Ectodermal cell (in vitro differentiated cells): ENCODE measurements at regions not wholly inside any gene's neighbourhood (a gene's known extent, or its start where the extent isn't known, plus 50 kb on each side); places are given as distances from the start of the nearest gene placed in this dataset.

Source experiments
- H3K27ac ChIP-seq: 2 replicates; pipeline ENCODE4 v1.7.0; 2013; ENCODE audit warnings: mild to moderate bottlenecking, low read depth, low read length; ENCODE audit not compliant: insufficient read depth, poor library complexity, severe bottlenecking
- H3K27me3 ChIP-seq: 2 replicates; pipeline ENCODE4 v1.7.0; 2013; ENCODE audit warnings: mild to moderate bottlenecking, low read length; ENCODE audit not compliant: insufficient read depth, control insufficient read depth, poor library complexity, severe bottlenecking
- H3K36me3 ChIP-seq: one replicate; pipeline ENCODE4 v1.7.0; 2013; ENCODE audit warnings: low read length; ENCODE audit not compliant: control insufficient read depth, insufficient read depth
- H3K4me1 ChIP-seq: one replicate; pipeline ENCODE4 v1.7.0; 2013; ENCODE audit warnings: low read length; ENCODE audit not compliant: control insufficient read depth, insufficient read depth
- H3K4me3 ChIP-seq: 2 replicates; pipeline ENCODE4 v1.7.0; 2013; ENCODE audit warnings: low read depth, low read length, control low read depth; ENCODE audit not compliant: insufficient read depth
- H3K9me3 ChIP-seq: 2 replicates; pipeline ENCODE4 v1.7.0; 2013; ENCODE audit warnings: mild to moderate bottlenecking, low read length, moderate library complexity; ENCODE audit not compliant: control insufficient read depth
- WGBS, 2 experiments: methylation state at CpG; one replicate each; pipeline ENCODE4 v1.1.7; 2013; ENCODE audit warnings: missing lambda C conversion rate in 2 of 2; 5-methylcytosine and 5-hydroxymethylcytosine counted together

GRCh38 chr18:60812921-60813320, 440.3 kb upstream of the MC4R start:
- WGBS, 2 experiments = 90 to 95% methylated on average over 1 to 2 of the region's 2 CpGs
- no peaks in the 10 kb centered on the region for H3K9me3 ChIP-seq

GRCh38 chr18:60826346-60826745, 453.8 kb upstream of the MC4R start:
- H3K36me3 ChIP-seq = no peaks in the 10 kb centered on the region
- H3K27ac ChIP-seq = no peak overlapping the region
- WGBS, 2 experiments = 46 to 100% methylated on average over 1 to 2 of the region's 2 CpGs
- H3K9me3 ChIP-seq = no peaks in the 10 kb centered on the region
- no peaks in the 10 kb centered on the region for H3K4me1 ChIP-seq
- H3K4me3 ChIP-seq = no peak overlapping the region
- no peaks in the 10 kb centered on the region for H3K27me3 ChIP-seq

More at GRCh38 chr18:60812921-60813320, 440.3 kb upstream of the MC4R start:
- H3K27ac ChIP-seq = no peak overlapping the region
- H3K4me1 ChIP-seq = no peaks in the 10 kb centered on the region
- H3K36me3 ChIP-seq = no peaks in the 10 kb centered on the region
- no peaks in the 10 kb centered on the region for H3K27me3 ChIP-seq
- no peak overlapping the region for H3K4me3 ChIP-seq

- no peak overlapping the region for H3K4me3 ChIP-seq
- H3K9me3 ChIP-seq = no peaks in the 10 kb centered on the region
- WGBS, 2 experiments = 100% methylated on average over 1 of the region's 1 CpG
- no peaks in the 10 kb centered on the region for H3K36me3 ChIP-seq
- H3K4me1 ChIP-seq = no peaks in the 10 kb centered on the region
- no peaks in the 10 kb centered on the region for H3K27me3 ChIP-seq
- no peak overlapping the region for H3K27ac ChIP-seq
Observed at GRCh38 chr18:60831971-60832370, 459.4 kb upstream of the MC4R start.

GRCh38 chr18:60838677-60839076, 466.1 kb upstream of the MC4R start:
- Histone ChIP-seq H3K27me3 (no peaks in the 10 kb centered on the region), H3K36me3 (no peaks in the 10 kb centered on the region), H3K4me3 (no peak overlapping the region), H3K27ac (no peak overlapping the region), H3K4me1 (no peaks in the 10 kb centered on the region), H3K9me3 (no peaks in the 10 kb centered on the region)

- Histone ChIP-seq H3K4me3 (no peak overlapping the region), H3K27me3 (no peaks in the 10 kb centered on the region), H3K27ac (no peak overlapping the region), H3K36me3 (no peaks in the 10 kb centered on the region), H3K4me1 (no peaks in the 10 kb centered on the region), H3K9me3 (no peaks in the 10 kb centered on the region)
- WGBS, 2 experiments = 90 to 94% methylated on average over 5 to 6 of the region's 6 CpGs
Observed at GRCh38 chr18:60846396-60846795, 473.8 kb upstream of the MC4R start.

- H3K27me3 ChIP-seq = no peaks in the 10 kb centered on the region
- no peak overlapping the region for H3K27ac ChIP-seq
- H3K36me3 ChIP-seq = no peaks in the 10 kb centered on the region
- no peaks in the 10 kb centered on the region for H3K9me3 ChIP-seq
- WGBS, 2 experiments = 94 to 98% methylated on average over 2 to 3 of the region's 3 CpGs
- H3K4me1 ChIP-seq = no peaks in the 10 kb centered on the region
- H3K4me3 ChIP-seq = no peak overlapping the region
Observed at GRCh38 chr18:60847517-60847916, 474.9 kb upstream of the MC4R start.

GRCh38 chr18:60861575-60861974, 471.7 kb upstream of the CDH20 start:
- Histone ChIP-seq H3K4me1 (no peaks in the 10 kb centered on the region), H3K27me3 (no peaks in the 10 kb centered on the region), H3K9me3 (no peaks in the 10 kb centered on the region), H3K36me3 (no peaks in the 10 kb centered on the region), H3K4me3 (no peak overlapping the region), H3K27ac (no peak overlapping the region)

GRCh38 chr18:60862988-60863387, 470.2 kb upstream of the CDH20 start:
- H3K4me3 ChIP-seq = no peak overlapping the region
- H3K9me3 ChIP-seq = no peaks in the 10 kb centered on the region
- no peaks in the 10 kb centered on the region for H3K36me3 ChIP-seq
- H3K27me3 ChIP-seq = no peaks in the 10 kb centered on the region
- no peak overlapping the region for H3K27ac ChIP-seq
- no peaks in the 10 kb centered on the region for H3K4me1 ChIP-seq
- 93 to 95% methylated on average over 3 of the region's 3 CpGs for WGBS, 2 experiments

- WGBS, 2 experiments = 86 to 93% methylated on average over 2 of the region's 2 CpGs
- H3K4me3 ChIP-seq = no peak overlapping the region
- no peaks in the 10 kb centered on the region for H3K27me3 ChIP-seq
- no peaks in the 10 kb centered on the region for H3K4me1 ChIP-seq
- H3K36me3 ChIP-seq = no peaks in the 10 kb centered on the region
- no peak overlapping the region for H3K27ac ChIP-seq
- no peaks in the 10 kb centered on the region for H3K9me3 ChIP-seq
Observed at GRCh38 chr18:60865801-60866200, 467.4 kb upstream of the CDH20 start.

- WGBS, 2 experiments = 85 to 92% methylated on average over 2 of the region's 2 CpGs
- no peak overlapping the region for H3K27ac ChIP-seq
- H3K4me3 ChIP-seq = no peak overlapping the region
- H3K9me3 ChIP-seq = no peaks in the 10 kb centered on the region
- no peaks in the 10 kb centered on the region for H3K4me1 ChIP-seq
- no peaks in the 10 kb centered on the region for H3K27me3 ChIP-seq
- no peaks in the 10 kb centered on the region for H3K36me3 ChIP-seq
Observed at GRCh38 chr18:60870261-60871153, 462.7 kb upstream of the CDH20 start.
